ENCODE measurements at regions not wholly inside any gene's neighbourhood (a gene's known extent, or its start where the extent isn't known, plus 50 kb on each side); places are given as distances from the start of the nearest gene placed in this dataset.
"Not testable (repeated sequence)": the region's sequence is repeated elsewhere in the genome, so short reads cannot be mapped to it uniquely, and the experiment has no call there.

DNA sequence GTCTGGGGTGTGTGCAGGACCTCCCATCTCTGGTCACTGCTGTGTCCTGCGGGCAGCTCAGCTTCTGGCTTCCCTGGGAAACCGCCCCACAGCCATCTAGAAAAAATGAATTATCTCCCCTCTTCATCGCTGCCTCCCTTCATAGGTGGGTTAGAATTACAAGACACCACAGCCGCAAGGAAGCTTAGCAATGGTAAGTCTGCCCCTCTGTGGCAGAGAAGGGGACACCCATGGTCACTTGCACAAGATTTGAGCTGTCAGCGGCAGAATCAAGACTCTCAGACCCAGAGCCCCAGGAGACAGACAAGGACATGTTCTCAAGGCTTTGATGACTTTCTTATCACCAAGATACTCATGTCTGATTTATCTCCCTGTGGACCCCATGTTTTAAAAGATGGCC lies 110.8 kb upstream of the PABPC3 start:
- Histone ChIP-seq H3K9ac (ENCODE audit: low read length) (no peak overlapping the region), H3K36me3 (ENCODE audit: low read depth, low read length) (no peaks in the 10 kb centered on the region), H2AFZ (ENCODE audit: low read length) (no peak overlapping the region), H3F3A (ENCODE audit: low read length, unreplicated experiment) (no peaks in the 10 kb centered on the region), H3K79me2 (ENCODE audit: low read length) (no peaks in the 10 kb centered on the region), H4K20me1 (ENCODE audit: low read length) (no peaks in the 10 kb centered on the region), H3K27ac (ENCODE audit: low read length) (no peak overlapping the region), H3K4me3 (ENCODE audit: low read length) (no peak overlapping the region), H3K27me3 (ENCODE audit: low read length) (peaks cover 65% of the 10 kb centered on the region), H3K4me2 (ENCODE audit: low read length) (no peak overlapping the region), H3K4me1 (ENCODE audit: insufficient read depth, low read length) (no peaks in the 10 kb centered on the region), H3K9me2 (replicated peaks; ENCODE audit: low read length) (no peaks in the 10 kb centered on the region), H3K9me3 (ENCODE audit: low read length) (no peaks in the 10 kb centered on the region)
- intact Hi-C loops (cut with micrococcal nuclease) = no loop called here
- no TSS peak for BruUV-seq (replicated peaks)
- ChIA-PET POLR2A (ENCODE audit: unreplicated experiment) (no interaction called here), CTCF (interaction anchor here (1.2 kb wide), 1 partner anchor 291 kb away, joined by 7 read pairs; no protein-coding TSS in a partner anchor)
- TF ChIP-seq EZH2phosphoT487 (IDR thresholded peaks at IDR 0.05; ENCODE audit: borderline replicate concordance, low read length) (no peak), EZH2 (IDR thresholded peaks at IDR 0.05; ENCODE audit: low read length, unreplicated experiment) (no peak)
- TF ChIP-seq, protein P1, sequence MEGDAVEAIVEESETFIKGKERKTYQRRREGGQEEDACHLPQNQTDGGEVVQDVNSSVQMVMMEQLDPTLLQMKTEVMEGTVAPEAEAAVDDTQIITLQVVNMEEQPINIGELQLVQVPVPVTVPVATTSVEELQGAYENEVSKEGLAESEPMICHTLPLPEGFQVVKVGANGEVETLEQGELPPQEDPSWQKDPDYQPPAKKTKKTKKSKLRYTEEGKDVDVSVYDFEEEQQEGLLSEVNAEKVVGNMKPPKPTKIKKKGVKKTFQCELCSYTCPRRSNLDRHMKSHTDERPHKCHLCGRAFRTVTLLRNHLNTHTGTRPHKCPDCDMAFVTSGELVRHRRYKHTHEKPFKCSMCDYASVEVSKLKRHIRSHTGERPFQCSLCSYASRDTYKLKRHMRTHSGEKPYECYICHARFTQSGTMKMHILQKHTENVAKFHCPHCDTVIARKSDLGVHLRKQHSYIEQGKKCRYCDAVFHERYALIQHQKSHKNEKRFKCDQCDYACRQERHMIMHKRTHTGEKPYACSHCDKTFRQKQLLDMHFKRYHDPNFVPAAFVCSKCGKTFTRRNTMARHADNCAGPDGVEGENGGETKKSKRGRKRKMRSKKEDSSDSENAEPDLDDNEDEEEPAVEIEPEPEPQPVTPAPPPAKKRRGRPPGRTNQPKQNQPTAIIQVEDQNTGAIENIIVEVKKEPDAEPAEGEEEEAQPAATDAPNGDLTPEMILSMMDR (conservative IDR thresholded peaks at IDR 0.05; ENCODE audit: low read depth, low read length) = no peak
- DNase-seq = no peak
- no peak for ATAC-seq

GRCh38 chr13:24985896-24986295 lies 110.0 kb upstream of the PABPC3 start:
- no TSS peak for BruUV-seq (replicated peaks)
- H3K9ac ChIP-seq (ENCODE audit: low read length) = no peak overlapping the region
- H3K27me3 ChIP-seq (ENCODE audit: low read length) = peaks cover 69% of the 10 kb centered on the region
- intact Hi-C loops (cut with micrococcal nuclease) = no loop called here
- no peak overlapping the region for H3K4me2 ChIP-seq (ENCODE audit: low read length)
- no peak for TF ChIP-seq EZH2 (IDR thresholded peaks at IDR 0.05; ENCODE audit: low read length, unreplicated experiment)
- TF ChIP-seq EZH2phosphoT487 (IDR thresholded peaks at IDR 0.05; ENCODE audit: borderline replicate concordance, low read length) = no peak
- TF ChIP-seq, protein P1 (conservative IDR thresholded peaks at IDR 0.05; ENCODE audit: low read depth, low read length) = no peak
- ChIA-PET CTCF (interaction anchor here (1.2 kb wide), 1 partner anchor 292 kb away, joined by 7 read pairs; no protein-coding TSS in a partner anchor), POLR2A (ENCODE audit: unreplicated experiment) (no interaction called here)
- no peaks in the 10 kb centered on the region for H3K9me2 ChIP-seq (replicated peaks; ENCODE audit: low read length)
- H3K9me3 ChIP-seq (ENCODE audit: low read length) = no peaks in the 10 kb centered on the region
- no peaks in the 10 kb centered on the region for H3K4me1 ChIP-seq (ENCODE audit: insufficient read depth, low read length)
- H2AFZ ChIP-seq (ENCODE audit: low read length) = no peak overlapping the region
- ATAC-seq (no peak), DNase-seq (no peak)
- H3F3A ChIP-seq (ENCODE audit: low read length, unreplicated experiment) = no peaks in the 10 kb centered on the region
- H3K27ac ChIP-seq (ENCODE audit: low read length) = no peak overlapping the region
- H4K20me1 ChIP-seq (ENCODE audit: low read length) = no peaks in the 10 kb centered on the region
- H3K79me2 ChIP-seq (ENCODE audit: low read length) = no peaks in the 10 kb centered on the region
- H3K36me3 ChIP-seq (ENCODE audit: low read depth, low read length) = no peaks in the 10 kb centered on the region
- H3K4me3 ChIP-seq (ENCODE audit: low read length) = no peak overlapping the region

DNA sequence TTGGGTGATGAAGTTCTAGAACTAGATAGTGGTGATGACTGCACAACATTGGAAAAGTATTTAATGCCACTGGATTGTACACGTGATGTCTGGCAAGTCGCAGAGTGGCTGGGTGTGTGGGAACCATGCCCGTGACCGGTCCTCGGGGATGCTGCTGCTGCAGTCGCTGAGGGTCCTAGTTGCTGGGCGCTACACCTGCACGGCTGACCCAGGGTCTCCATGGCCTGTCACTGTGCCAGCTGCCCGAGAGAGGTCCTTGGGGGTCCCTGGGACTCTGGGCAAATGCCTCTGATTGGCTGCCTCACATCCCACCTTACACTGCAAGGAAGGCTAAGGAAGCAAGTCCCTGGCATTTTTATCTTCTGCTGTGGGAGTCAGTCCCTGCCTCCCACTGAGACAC lies 109.1 kb upstream of the PABPC3 start:
- H3K27ac ChIP-seq (ENCODE audit: low read length) = no peak overlapping the region
- CTCF ChIA-PET = no interaction called here
- no peaks in the 10 kb centered on the region for H3K4me1 ChIP-seq (ENCODE audit: insufficient read depth, low read length)
- DNase-seq (no peak), ATAC-seq (no peak)
- no peak overlapping the region for H3K4me3 ChIP-seq (ENCODE audit: low read length)
- no peaks in the 10 kb centered on the region for H3K9me3 ChIP-seq (ENCODE audit: low read length)
- no peak overlapping the region for H3K4me2 ChIP-seq (ENCODE audit: low read length)
- H4K20me1 ChIP-seq (ENCODE audit: low read length) = no peaks in the 10 kb centered on the region
- peaks cover 76% of the 10 kb centered on the region for H3K27me3 ChIP-seq (ENCODE audit: low read length)
- no peaks in the 10 kb centered on the region for H3K36me3 ChIP-seq (ENCODE audit: low read depth, low read length)
- no peak overlapping the region for H2AFZ ChIP-seq (ENCODE audit: low read length)
- H3K79me2 ChIP-seq (ENCODE audit: low read length) = no peaks in the 10 kb centered on the region
- no peak overlapping the region for H3K9ac ChIP-seq (ENCODE audit: low read length)
- TF ChIP-seq, protein P1 (conservative IDR thresholded peaks at IDR 0.05; ENCODE audit: low read depth, low read length) = no peak
- H3K9me2 ChIP-seq (replicated peaks; ENCODE audit: low read length) = no peaks in the 10 kb centered on the region
- POLR2A ChIA-PET (ENCODE audit: unreplicated experiment) = no interaction called here
- intact Hi-C loops (cut with micrococcal nuclease) = no loop called here
- H3F3A ChIP-seq (ENCODE audit: low read length, unreplicated experiment) = no peaks in the 10 kb centered on the region
- BruUV-seq (replicated peaks) = no TSS peak

DNA sequence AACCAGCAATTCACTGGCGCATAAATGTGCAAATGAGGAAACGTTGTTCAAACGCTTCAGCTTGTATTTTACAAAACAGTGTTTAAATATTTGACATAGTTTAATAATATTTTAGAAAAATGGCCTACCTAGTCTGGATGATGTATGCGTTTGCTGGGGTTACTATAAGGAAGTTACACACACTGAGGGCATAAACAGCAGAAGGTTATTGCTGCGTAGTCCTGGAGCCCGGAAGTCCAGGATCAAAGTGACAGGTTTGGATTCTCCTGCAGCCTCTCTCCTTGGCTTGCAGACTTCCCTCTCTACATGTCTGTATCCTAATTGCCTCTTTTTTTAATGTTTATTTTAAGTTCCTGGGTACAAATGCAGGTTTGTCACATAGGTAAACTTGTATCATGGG lies 106.0 kb upstream of the PABPC3 start:
- DNase-seq; H3K79me2 ChIP-seq (ENCODE audit: low read length); ATAC-seq; H2AFZ ChIP-seq (ENCODE audit: low read length); H3F3A ChIP-seq (ENCODE audit: low read length, unreplicated experiment); H4K20me1 ChIP-seq (ENCODE audit: low read length); H3K9me2 ChIP-seq (replicated peaks; ENCODE audit: low read length); CTCF ChIA-PET; H3K9me3 ChIP-seq (ENCODE audit: low read length); H3K4me2 ChIP-seq (ENCODE audit: low read length); H3K9ac ChIP-seq (ENCODE audit: low read length); H3K27ac ChIP-seq (ENCODE audit: low read length); H3K36me3 ChIP-seq (ENCODE audit: low read depth, low read length); BruUV-seq (replicated peaks); H3K4me3 ChIP-seq (ENCODE audit: low read length); H3K4me1 ChIP-seq (ENCODE audit: insufficient read depth, low read length); POLR2A ChIA-PET (ENCODE audit: unreplicated experiment): not testable (repeated sequence)
- intact Hi-C loops (cut with micrococcal nuclease) = loop anchor here (10.0 kb wide), 1 partner anchor 295 kb away; no protein-coding TSS in a partner anchor
- peaks cover 69% of the 10 kb centered on the region for H3K27me3 ChIP-seq (ENCODE audit: low read length)

- H3K27ac ChIP-seq (ENCODE audit: low read length); H3K4me1 ChIP-seq (ENCODE audit: insufficient read depth, low read length); H3K79me2 ChIP-seq (ENCODE audit: low read length); DNase-seq; H3K4me2 ChIP-seq (ENCODE audit: low read length); H3F3A ChIP-seq (ENCODE audit: low read length, unreplicated experiment); H3K9ac ChIP-seq (ENCODE audit: low read length); H3K9me3 ChIP-seq (ENCODE audit: low read length); H2AFZ ChIP-seq (ENCODE audit: low read length); POLR2A ChIA-PET (ENCODE audit: unreplicated experiment); H4K20me1 ChIP-seq (ENCODE audit: low read length); H3K9me2 ChIP-seq (replicated peaks; ENCODE audit: low read length); BruUV-seq (replicated peaks); CTCF ChIA-PET; H3K4me3 ChIP-seq (ENCODE audit: low read length); ATAC-seq; H3K36me3 ChIP-seq (ENCODE audit: low read depth, low read length): not testable (repeated sequence)
- intact Hi-C loops (cut with micrococcal nuclease) = loop anchor here (10.0 kb wide), 1 partner anchor 298 kb away; no protein-coding TSS in a partner anchor
- peaks cover 42% of the 10 kb centered on the region for H3K27me3 ChIP-seq (ENCODE audit: low read length)
These were observed 103.0 kb upstream of the PABPC3 start for GRCh38 chr13:24992946-24993345.

Measured in PC-3 (cell line).